H1 (cell line): ENCODE measurements at regions not wholly inside any gene's neighbourhood (a gene's known extent, or its start where the extent isn't known, plus 50 kb on each side); places are given as distances from the start of the nearest gene placed in this dataset.

Source experiments
- CTCF ChIA-PET: fragments of 300-600 bp; sonication (Branson Sonifier 250); formaldehyde crosslinking; loops from one replicate; lab custom pipeline; 2021; ENCODE audit not compliant: partially characterized antibody; lab: Charles Lee
- POLR2A ChIA-PET: fragments of 300-600 bp; sonication (Branson Sonifier 250); formaldehyde crosslinking; loops from one replicate; lab custom pipeline; 2021; ENCODE audit warnings: inconsistent platforms; ENCODE audit not compliant: partially characterized antibody; lab: Charles Lee
- DNase-seq, 2 experiments: peaks; one replicate each; pipeline versions ENCODE4 v3.0.0 to v3.0.0-alpha.2; 2010 to 2022; ENCODE audit warnings: low spot score in 2 of 2, low read depth in 1 of 2, mixed read lengths in 1 of 2
- FAIRE-seq: peaks from 2 replicates; lab custom pipeline; 2011; peaks lifted over from hg19 to GRCh38; lab: Jason Lieb, UNC
- H2AFZ ChIP-seq: 2 replicates; pipeline ENCODE4 v1.8.1; 2012; ENCODE audit warnings: low read length, inconsistent platforms
- H2AK5ac ChIP-seq: 2 replicates; pipeline ENCODE4 v1.6.1; 2013; ENCODE audit warnings: low read depth, low read length
- H2BK120ac ChIP-seq: replicated peaks from 2 replicates; pipeline ENCODE3; 2013; ENCODE audit warnings: low read depth, low read length, inconsistent platforms
- H2BK12ac ChIP-seq: 2 replicates; pipeline ENCODE4 v1.6.1; 2013; ENCODE audit warnings: low read depth, low read length
- H2BK15ac ChIP-seq: 2 replicates; pipeline ENCODE4 v1.6.1; 2013; ENCODE audit warnings: low read length
- H2BK20ac ChIP-seq: 2 replicates; pipeline ENCODE4 v1.6.1; 2013; ENCODE audit warnings: low read length
- H2BK5ac ChIP-seq: 2 replicates; pipeline ENCODE4 v1.6.1; 2013; ENCODE audit warnings: low read depth, low read length
- H3K14ac ChIP-seq: 2 replicates; pipeline ENCODE4 v1.6.1; 2013; ENCODE audit warnings: inconsistent platforms; ENCODE audit not compliant: insufficient read length
- H3K18ac ChIP-seq: 2 replicates; pipeline ENCODE4 v1.6.1; 2013; ENCODE audit warnings: low read length; ENCODE audit errors: extremely low read depth
- H3K23ac ChIP-seq: 2 replicates; pipeline ENCODE4 v1.6.1; 2013; ENCODE audit warnings: inconsistent platforms; ENCODE audit not compliant: insufficient read length
- H3K23me2 ChIP-seq: 2 replicates; pipeline ENCODE4 v1.6.1; 2013; ENCODE audit warnings: low read depth, low read length
- H3K27ac ChIP-seq: 2 replicates; pipeline ENCODE4 v1.6.1; 2011; ENCODE audit warnings: low read depth, low read length, inconsistent platforms
- H3K27me3 ChIP-seq, 4 experiments: replicated peaks in 1 of 4; 1 replicate in 1 of 4; 2 replicates in 3 of 4; pipeline versions ENCODE4 v1.6.1 to v1.8.1; 2011 to 2013; ENCODE audit warnings: low read length in 3 of 4, mild to moderate bottlenecking in 3 of 4, inconsistent platforms in 2 of 4, mixed read lengths in 2 of 4, moderate library complexity in 1 of 4; ENCODE audit not compliant: control insufficient read depth in 3 of 4, insufficient read depth in 3 of 4; ENCODE audit errors: extremely low read depth in 1 of 4
- H3K36me3 ChIP-seq, 4 experiments: 2 replicates each; pipeline versions ENCODE4 v1.6.1 to v1.8.1; 2011 to 2013; ENCODE audit warnings: mild to moderate bottlenecking in 4 of 4, low read length in 3 of 4, moderate library complexity in 2 of 4, control low read depth in 1 of 4, inconsistent platforms in 1 of 4; ENCODE audit not compliant: insufficient read depth in 4 of 4, control insufficient read depth in 2 of 4
- H3K4ac ChIP-seq: replicated peaks from 2 replicates; pipeline ENCODE3; 2013; ENCODE audit warnings: low read length, low read depth, mixed read lengths, inconsistent platforms; ENCODE audit not compliant: insufficient read length
- H3K4me1 ChIP-seq, 4 experiments: replicated peaks in 1 of 4; 1 replicate in 1 of 4; 2 replicates in 3 of 4; pipeline versions ENCODE4 v1.6.1 to v1.8.1; 2011 to 2013; ENCODE audit warnings: low read length in 3 of 4, inconsistent platforms in 2 of 4, mixed read lengths in 1 of 4; ENCODE audit not compliant: insufficient read depth in 4 of 4, control insufficient read depth in 3 of 4
- H3K4me2 ChIP-seq, 2 experiments: 2 replicates each; pipeline versions ENCODE4 v1.6.1 to v1.8.1; 2011 to 2013; ENCODE audit warnings: low read depth in 2 of 2, low read length in 2 of 2, control low read depth in 1 of 2, inconsistent platforms in 1 of 2, mild to moderate bottlenecking in 1 of 2; ENCODE audit not compliant: insufficient read depth in 1 of 2
- H3K4me3 ChIP-seq, 4 experiments: fragments of 200-600, 300-600 bp in 1 of 4; sonication (generic), shearing (Covaris generic), sonication (Bioruptor Twin) in 1 of 4; 2 replicates each; pipeline versions ENCODE4 v1.5.1 to v1.8.1; 2011 to 2016; ENCODE audit warnings: low read length in 4 of 4, low read depth in 3 of 4, control low read depth in 2 of 4, inconsistent platforms in 2 of 4, mild to moderate bottlenecking in 2 of 4, mixed read lengths in 1 of 4, moderate library complexity in 1 of 4; ENCODE audit not compliant: insufficient read depth in 2 of 4; ENCODE audit errors: extremely low read depth in 1 of 4
- H3K56ac ChIP-seq: replicated peaks from 2 replicates; pipeline ENCODE3; 2013; ENCODE audit warnings: low read depth, mild to moderate bottlenecking, mixed read lengths, low read length, inconsistent platforms; ENCODE audit not compliant: insufficient read length
- H3K79me1 ChIP-seq: 2 replicates; pipeline ENCODE4 v1.6.1; 2013; ENCODE audit warnings: low read depth, low read length, control low read depth
- H3K79me2 ChIP-seq, 2 experiments: 2 replicates each; pipeline versions ENCODE4 v1.6.1 to v1.8.1; 2012 to 2013; ENCODE audit warnings: low read length in 2 of 2, mild to moderate bottlenecking in 2 of 2, inconsistent platforms in 1 of 2; ENCODE audit not compliant: insufficient read depth in 2 of 2, control insufficient read depth in 1 of 2
- H3K9ac ChIP-seq, 4 experiments: replicated peaks in 1 of 4; 1 replicate in 1 of 4; 2 replicates in 3 of 4; pipeline versions ENCODE4 v1.6.1 to v1.8.1; 2011 to 2013; ENCODE audit warnings: low read depth in 3 of 4, low read length in 3 of 4, control low read depth in 2 of 4, mild to moderate bottlenecking in 2 of 4, moderate library complexity in 2 of 4, inconsistent platforms in 1 of 4; ENCODE audit errors: extremely low read depth in 1 of 4
- H3K9me3 ChIP-seq, 2 experiments: 2 replicates each; pipeline versions ENCODE4 v1.6.1 to v1.8.1; 2012 to 2013; ENCODE audit warnings: mild to moderate bottlenecking in 2 of 2, moderate library complexity in 2 of 2, control low read depth in 1 of 2, inconsistent platforms in 1 of 2, low read depth in 1 of 2, low read length in 1 of 2, mixed read lengths in 1 of 2; ENCODE audit not compliant: insufficient read depth in 2 of 2
- H4K20me1 ChIP-seq, 2 experiments: replicated peaks in 1 of 2; 2 replicates each; pipeline versions ENCODE3 to v1.8.1; 2011 to 2013; ENCODE audit warnings: inconsistent platforms in 2 of 2, low read length in 2 of 2, mild to moderate bottlenecking in 1 of 2; ENCODE audit not compliant: insufficient read depth in 2 of 2, control insufficient read depth in 1 of 2
- H4K5ac ChIP-seq: 2 replicates; pipeline ENCODE4 v1.6.1; 2013; ENCODE audit warnings: low read length, low read depth, mixed read lengths, inconsistent platforms; ENCODE audit not compliant: insufficient read length
- H4K8ac ChIP-seq: 2 replicates; pipeline ENCODE4 v1.8.0; 2013; ENCODE audit warnings: mild to moderate bottlenecking, moderate library complexity, low read length, inconsistent platforms; ENCODE audit not compliant: insufficient read depth; ENCODE audit errors: extremely low read depth
- H4K91ac ChIP-seq: replicated peaks from 2 replicates; pipeline ENCODE3; 2013; ENCODE audit warnings: low read length, mixed read lengths, inconsistent platforms; ENCODE audit not compliant: insufficient read length
- HDAC2 ChIP-seq, 2 experiments: fragments of 300-600 bp in 1 of 2; sonication (generic) in 1 of 2; IDR thresholded peaks; 2 replicates each; pipeline ENCODE4 v1.6.1; 2011 to 2012; ENCODE audit warnings: low read depth in 2 of 2, low read length in 2 of 2, mild to moderate bottlenecking in 2 of 2, moderate library complexity in 2 of 2, borderline replicate concordance in 1 of 2, inconsistent platforms in 1 of 2
- POLR2A ChIP-seq, 2 experiments: IDR thresholded peaks; 1 replicate in 1 of 2; 2 replicates in 1 of 2; pipeline ENCODE4 v1.6.1; 2011; ENCODE audit warnings: low read depth in 2 of 2, low read length in 2 of 2, mild to moderate bottlenecking in 2 of 2; ENCODE audit errors: control extremely low read depth in 1 of 2
- RXRA ChIP-seq: IDR thresholded peaks from 2 replicates; pipeline ENCODE4 v1.6.1; 2011; ENCODE audit warnings: low read depth, mild to moderate bottlenecking, low read length, moderate library complexity; ENCODE audit not compliant: insufficient read depth
- SP2 ChIP-seq: IDR thresholded peaks from 2 replicates; pipeline ENCODE4 v1.6.1; 2012; ENCODE audit warnings: mild to moderate bottlenecking, low read length, inconsistent platforms
- TCF12 ChIP-seq: IDR thresholded peaks from 2 replicates; pipeline ENCODE4 v1.6.1; 2011; ENCODE audit warnings: low read depth, mild to moderate bottlenecking, low read length
- ZNF274 ChIP-seq: IDR thresholded peaks from 2 replicates; pipeline ENCODE4 v1.7.0; 2012; ENCODE audit warnings: low read length, borderline replicate concordance; ENCODE audit errors: extremely low read depth
- WGBS, 2 experiments: shearing (Covaris generic) in 1 of 2; methylation state at CpG; one replicate each; pipeline versions ENCODE4 v1.1.6 to v1.1.7; 2013 to 2015; ENCODE audit warnings: low lambda C conversion rate in 2 of 2, mixed read lengths in 2 of 2, inconsistent platforms in 1 of 2, low coverage in 1 of 2, missing lambda C conversion rate in 1 of 2; ENCODE audit not compliant: insufficient replicate concordance in 2 of 2, insufficient coverage in 1 of 2, insufficient read length in 1 of 2; ENCODE audit errors: extremely low coverage in 1 of 2, missing lambda C conversion rate in 1 of 2; 5-methylcytosine and 5-hydroxymethylcytosine counted together

DNA sequence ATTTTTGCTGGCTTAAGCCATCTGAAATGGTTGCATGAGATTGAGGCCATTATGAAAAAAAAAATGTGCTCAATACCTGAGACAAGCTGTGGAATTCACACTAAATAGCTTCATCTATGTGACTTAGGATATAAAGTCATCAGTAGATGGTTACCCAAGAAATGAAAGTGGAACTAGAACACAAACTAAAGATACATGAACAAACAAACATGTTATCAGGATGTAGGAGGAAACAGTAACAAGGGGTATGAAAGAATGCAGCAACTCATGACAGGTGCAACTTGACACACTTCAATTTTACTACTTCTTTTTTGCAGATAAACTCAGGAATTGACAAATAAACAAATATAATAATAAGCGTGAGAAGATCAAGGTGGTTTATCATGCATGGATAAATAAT, 155.0 kb downstream of the WT1 start:
- 84% methylated on average over 1 of the region's 1 CpG; no CpG with 5 or more reads in 1 of the 2 experiments for WGBS, 2 experiments
- H3K14ac ChIP-seq: no peak overlapping the region
- no peak overlapping the region for H4K91ac ChIP-seq
- no peak overlapping the region for H3K56ac ChIP-seq
- FAIRE-seq (no peak), DNase-seq (no peak)
- no peak overlapping the region for H3K4me2 ChIP-seq
- no peak overlapping the region for H4K8ac ChIP-seq
- no peaks in the 10 kb centered on the region for H3K4me1 ChIP-seq
- no peak overlapping the region for H3K23ac ChIP-seq
- TF ChIP-seq ZNF274 (no peak), RXRA (no peak), POLR2A (IDR thresholded peaks at IDR 0.05; ENCODE audit: control extremely low read depth in 1 of 2, low read depth in 2 of 2, low read length in 2 of 2) (no peak), SP2 (no peak), HDAC2 (IDR thresholded peaks at IDR 0.05; ENCODE audit: borderline replicate concordance in 1 of 2, low read depth in 2 of 2, low read length in 2 of 2) (no peak), TCF12 (no peak)
- H2BK20ac ChIP-seq: no peak overlapping the region
- no peak overlapping the region for H4K5ac ChIP-seq
- H3K27ac ChIP-seq: no peak overlapping the region
- no peak overlapping the region for H2BK15ac ChIP-seq
- no peaks in the 10 kb centered on the region for H4K20me1 ChIP-seq
- H2BK12ac ChIP-seq: no peak overlapping the region
- H2AK5ac ChIP-seq: no peak overlapping the region
- H3K36me3 ChIP-seq: no peaks in the 10 kb centered on the region
- H3K4ac ChIP-seq: no peak overlapping the region
- ChIA-PET CTCF (interaction anchor here (0.8 to 6.3 kb wide), 6 partner anchors 9 to 48 kb away, joined by 3 to 59 read pairs (median 4); no protein-coding TSS in a partner anchor), POLR2A (no interaction called here)
- no peak overlapping the region for H2AFZ ChIP-seq
- no peaks in the 10 kb centered on the region for H3K23me2 ChIP-seq
- no peaks in the 10 kb centered on the region for H3K27me3 ChIP-seq
- no peak overlapping the region for H2BK5ac ChIP-seq
- H2BK120ac ChIP-seq: no peak overlapping the region
- H3K79me1 ChIP-seq: no peaks in the 10 kb centered on the region
- no peak overlapping the region for H3K18ac ChIP-seq
- no peaks in the 10 kb centered on the region for H3K79me2 ChIP-seq
- H3K9ac ChIP-seq: no peak overlapping the region
- H3K4me3 ChIP-seq: no peak overlapping the region
- no peaks in the 10 kb centered on the region for H3K9me3 ChIP-seq
